ENCODE measurements at regions not wholly inside any gene's neighbourhood (a gene's known extent, or its start where the extent isn't known, plus 50 kb on each side); places are given as distances from the start of the nearest gene placed in this dataset.

GRCh38 chr12:125853670-125854069, 788.4 kb downstream of the AACS start:
- no CpG with 5 or more reads among the region's 1 CpG for WGBS (ENCODE audit: insufficient coverage)
- Mint-ChIP-seq H3K27ac (no peak overlapping the region), H3K9me3 (ENCODE audit: insufficient read depth) (no peaks in the 10 kb centered on the region), H3K27me3 (no peaks in the 10 kb centered on the region), H3K4me1 (no peaks in the 10 kb centered on the region), H3K4me3 (no peak overlapping the region)
- no peaks in the 10 kb centered on the region for H3K27me3 ChIP-seq (replicated peaks in 1 of 4; ENCODE audit: control extremely low read depth in 1 of 4, control insufficient read depth in 3 of 4, insufficient read depth in 4 of 4, low read length in 3 of 4)
- ATAC-seq (ENCODE audit: low read depth) (no peak), DNase-seq (no peak)
- no peak overlapping the region for H2AFZ ChIP-seq (ENCODE audit: insufficient read depth, low read depth, low read length, poor library complexity, severe bottlenecking)
- H3K4me1 ChIP-seq (ENCODE audit: control insufficient read depth in 2 of 2, insufficient read depth in 2 of 2, low read length in 2 of 2), result no peaks in the 10 kb centered on the region
- TF ChIP-seq CTCF (IDR thresholded peaks at IDR 0.05), result no peak
- TF ChIP-seq EZH2 (IDR thresholded peaks at IDR 0.05; ENCODE audit: borderline replicate concordance, insufficient read depth, low read depth, low read length, poor library complexity, severe bottlenecking), result no peak
- no peak overlapping the region for H3K9ac ChIP-seq (ENCODE audit: low read length)
- H3K36me3 ChIP-seq (replicated peaks in 1 of 2; ENCODE audit: control extremely low read depth in 1 of 2, control insufficient read depth in 1 of 2, extremely low read depth in 1 of 2, insufficient read depth in 2 of 2, low read length in 1 of 2), result no peaks in the 10 kb centered on the region
- no peaks in the 10 kb centered on the region for H3K9me3 ChIP-seq (ENCODE audit: control extremely low read depth in 1 of 3, control insufficient read depth in 2 of 3, insufficient read depth in 1 of 3, low read length in 2 of 3)
- intact Hi-C loops (cut with micrococcal nuclease), result no loop called here
- H3K4me3 ChIP-seq (ENCODE audit: control extremely low read depth in 1 of 5, extremely low read depth in 1 of 5, insufficient read depth in 1 of 5, low read depth in 2 of 5, low read length in 4 of 5), result no peak overlapping the region
- ChIA-PET POLR2A (no interaction called here), CTCF (no interaction called here)
- H3K27ac ChIP-seq (ENCODE audit: low read length in 2 of 2), result no peak overlapping the region
- no peak overlapping the region for H3K4me2 ChIP-seq (replicated peaks; ENCODE audit: low read depth, low read length, poor library complexity, severe bottlenecking)
- H4K20me1 ChIP-seq (ENCODE audit: control insufficient read depth, insufficient read depth, low read length, poor library complexity, severe bottlenecking), result no peaks in the 10 kb centered on the region
- no peaks in the 10 kb centered on the region for H3K79me2 ChIP-seq (ENCODE audit: control insufficient read depth, insufficient read depth, low read length)

- no peak overlapping the region for H3K4me3 Mint-ChIP-seq
- intact Hi-C loops (cut with micrococcal nuclease), result no loop called here
- DNase-seq (no peak), ATAC-seq (ENCODE audit: low read depth) (no peak)
- no peaks in the 10 kb centered on the region for H3K79me2 ChIP-seq (ENCODE audit: control insufficient read depth, insufficient read depth, low read length)
- no peak overlapping the region for H3K27ac Mint-ChIP-seq
- no peaks in the 10 kb centered on the region for H4K20me1 ChIP-seq (ENCODE audit: control insufficient read depth, insufficient read depth, low read length, poor library complexity, severe bottlenecking)
- H3K9me3 ChIP-seq (ENCODE audit: control extremely low read depth in 1 of 3, control insufficient read depth in 2 of 3, insufficient read depth in 1 of 3, low read length in 2 of 3), result peaks cover 0 to 7% (median 0%) of the 10 kb centered on the region in 3 donors
- H3K27ac ChIP-seq (ENCODE audit: low read length in 2 of 2), result no peak overlapping the region
- no peak overlapping the region for H2AFZ ChIP-seq (ENCODE audit: insufficient read depth, low read depth, low read length, poor library complexity, severe bottlenecking)
- no peak for TF ChIP-seq EZH2 (IDR thresholded peaks at IDR 0.05; ENCODE audit: borderline replicate concordance, insufficient read depth, low read depth, low read length, poor library complexity, severe bottlenecking)
- no peak for TF ChIP-seq CTCF (IDR thresholded peaks at IDR 0.05)
- H3K9me3 Mint-ChIP-seq (ENCODE audit: insufficient read depth), result no peaks in the 10 kb centered on the region
- H3K4me2 ChIP-seq (replicated peaks; ENCODE audit: low read depth, low read length, poor library complexity, severe bottlenecking), result no peak overlapping the region
- no peaks in the 10 kb centered on the region for H3K4me1 Mint-ChIP-seq
- no peak overlapping the region for H3K4me3 ChIP-seq (ENCODE audit: control extremely low read depth in 1 of 5, extremely low read depth in 1 of 5, insufficient read depth in 1 of 5, low read depth in 2 of 5, low read length in 4 of 5)
- H3K9ac ChIP-seq (ENCODE audit: low read length), result no peak overlapping the region
- H3K27me3 Mint-ChIP-seq, result no peaks in the 10 kb centered on the region
- ChIA-PET CTCF (no interaction called here), POLR2A (no interaction called here)
- no peaks in the 10 kb centered on the region for H3K36me3 ChIP-seq (replicated peaks in 1 of 2; ENCODE audit: control extremely low read depth in 1 of 2, control insufficient read depth in 1 of 2, extremely low read depth in 1 of 2, insufficient read depth in 2 of 2, low read length in 1 of 2)
- WGBS (ENCODE audit: insufficient coverage), result 38% methylated on average over 2 of the region's 3 CpGs
- H3K4me1 ChIP-seq (ENCODE audit: control insufficient read depth in 2 of 2, insufficient read depth in 2 of 2, low read length in 2 of 2), result no peaks in the 10 kb centered on the region
- H3K27me3 ChIP-seq (replicated peaks in 1 of 4; ENCODE audit: control extremely low read depth in 1 of 4, control insufficient read depth in 3 of 4, insufficient read depth in 4 of 4, low read length in 3 of 4), result no peaks in the 10 kb centered on the region
Observed at GRCh38 chr12:125856366-125856765, 791.1 kb downstream of the AACS start.

All from B cell (primary cell).